GM23338 (cell line): ENCODE measurements at regions not wholly inside any gene's neighbourhood (a gene's known extent, or its start where the extent isn't known, plus 50 kb on each side); places are given as distances from the start of the nearest gene placed in this dataset.

ENCODE experiments used
- ATAC-seq: fragments of 200-7000 bp; cut with Tn5 transposase; 3 replicates; pipeline ENCODE4 v1.9.1; 2020
- DNase-seq: peaks from one replicate; pipeline ENCODE4 v3.0.0-alpha.2; 2015; ENCODE audit warnings: low spot score
- H2AFZ ChIP-seq: fragments of 200-600 bp; sonication (generic); 2 replicates; pipeline ENCODE4 v1.8.0; 2016; ENCODE audit warnings: antibody characterized with exemption, mild to moderate bottlenecking, moderate library complexity
- H3F3A ChIP-seq: fragments of 200-600 bp; sonication (generic); replicated peaks from 2 replicates; pipeline ENCODE4 v1.8.0; 2017; ENCODE audit warnings: antibody characterized with exemption, mixed run types, low read depth
- H3K27ac ChIP-seq: fragments of 200-600 bp; sonication (generic); 2 replicates; pipeline ENCODE4 v1.6.1; 2016; ENCODE audit warnings: low read depth
- H3K27me3 ChIP-seq: fragments of 200-600 bp; sonication (generic); 2 replicates; pipeline ENCODE4 v1.8.0; 2016; ENCODE audit warnings: mild to moderate bottlenecking, mixed run types, moderate library complexity; ENCODE audit not compliant: insufficient read depth
- H3K36me3 ChIP-seq: fragments of 200-600 bp; sonication (generic); 2 replicates; pipeline ENCODE4 v1.8.0; 2016; ENCODE audit warnings: mild to moderate bottlenecking; ENCODE audit not compliant: insufficient read depth
- H3K4me1 ChIP-seq: fragments of 200-600 bp; sonication (generic); 2 replicates; pipeline ENCODE4 v1.8.0; 2016; ENCODE audit warnings: mild to moderate bottlenecking, moderate library complexity; ENCODE audit not compliant: insufficient read depth
- H3K4me2 ChIP-seq: fragments of 200-600 bp; sonication (generic); 2 replicates; pipeline ENCODE4 v1.7.1; 2017; ENCODE audit warnings: mixed run types
- H3K4me3 ChIP-seq: fragments of 200-600 bp; sonication (generic); 2 replicates; pipeline ENCODE4 v1.6.1; 2016; ENCODE audit warnings: mixed run types
- H3K79me2 ChIP-seq: fragments of 200-600 bp; sonication (generic); replicated peaks from 2 replicates; pipeline ENCODE4 v1.8.0; 2017; ENCODE audit warnings: mild to moderate bottlenecking; ENCODE audit not compliant: insufficient read depth
- H3K9me2 ChIP-seq: fragments of 200-600 bp; sonication (generic); 2 replicates; pipeline ENCODE4 v1.8.0; 2017; ENCODE audit not compliant: insufficient read depth
- H4K20me1 ChIP-seq: fragments of 200-600 bp; sonication (generic); replicated peaks from 2 replicates; pipeline ENCODE4 v1.8.0; 2017; ENCODE audit warnings: mild to moderate bottlenecking; ENCODE audit not compliant: insufficient read depth
- H3K27ac Mint-ChIP-seq: 2 replicates; pipeline ENCODE4 v1.8.0; 2020; ENCODE audit warnings: inconsistent platforms, mild to moderate bottlenecking, moderate library complexity, mixed read lengths
- H3K27me3 Mint-ChIP-seq: 3 replicates; pipeline ENCODE4 v1.8.0; 2022; ENCODE audit warnings: low read depth, mild to moderate bottlenecking, moderate library complexity, mixed read lengths, inconsistent platforms; ENCODE audit not compliant: insufficient read depth, poor library complexity
- H3K36me3 Mint-ChIP-seq: 3 replicates; pipeline ENCODE4 v1.8.0; 2021; ENCODE audit warnings: low read depth, mild to moderate bottlenecking, inconsistent platforms, moderate library complexity, mixed read lengths
- H3K4me1 Mint-ChIP-seq: 3 replicates; pipeline ENCODE4 v1.8.0; 2020; ENCODE audit warnings: mild to moderate bottlenecking, inconsistent platforms, mixed read lengths
- H3K4me3 Mint-ChIP-seq: 3 replicates; pipeline ENCODE4 v1.8.0; 2021; ENCODE audit warnings: moderate library complexity, mild to moderate bottlenecking, inconsistent platforms, mixed read lengths
- H3K9me3 Mint-ChIP-seq: 3 replicates; pipeline ENCODE4 v1.8.0; 2020; ENCODE audit warnings: moderate library complexity, mild to moderate bottlenecking, inconsistent platforms, mixed read lengths
- CREB1 ChIP-seq: fragments of 250-450 bp; sonication (Bioruptor Pico); IDR thresholded peaks from 2 replicates; pipeline ENCODE4 v1.5.0; 2020; ENCODE audit warnings: low read depth, mild to moderate bottlenecking, moderate library complexity
- EZH2 ChIP-seq: fragments of 200-600 bp; sonication (generic); IDR thresholded peaks from one replicate; pipeline ENCODE4 v1.8.0; 2017; ENCODE audit warnings: antibody characterized with exemption, mild to moderate bottlenecking, low read depth; ENCODE audit not compliant: unreplicated experiment
- EZH2phosphoT487 ChIP-seq: fragments of 200-600 bp; sonication (generic); IDR thresholded peaks from one replicate; pipeline ENCODE4 v1.8.1; 2018; ENCODE audit warnings: antibody characterized with exemption; ENCODE audit not compliant: unreplicated experiment
- JUNB ChIP-seq: IDR thresholded peaks from one replicate; pipeline ENCODE4 v1.6.1; 2016; ENCODE audit warnings: antibody characterized with exemption; ENCODE audit not compliant: unreplicated experiment
- POLR2AphosphoS5 ChIP-seq: IDR thresholded peaks from 2 replicates; pipeline ENCODE4 v1.6.1; 2016; ENCODE audit warnings: antibody characterized with exemption, low read depth
- STAT1 ChIP-seq: IDR thresholded peaks from one replicate; pipeline ENCODE4 v1.6.1; 2016; ENCODE audit warnings: antibody characterized with exemption; ENCODE audit not compliant: unreplicated experiment
- ZNF114 ChIP-seq: fragments of 250-450 bp; sonication (Bioruptor Pico); IDR thresholded peaks from 2 replicates; pipeline ENCODE4 v1.5.0; 2020; ENCODE audit warnings: mild to moderate bottlenecking, moderate library complexity
- ZNF331 ChIP-seq: fragments of 250-450 bp; sonication (Bioruptor Pico); IDR thresholded peaks from 2 replicates; pipeline ENCODE4 v1.5.0; 2020; ENCODE audit warnings: low read depth, mild to moderate bottlenecking, moderate library complexity
- TF ChIP-seq, protein P1 (sequence below): IDR thresholded peaks from one replicate; pipeline ENCODE4 v1.6.1; 2018; ENCODE audit warnings: antibody characterized with exemption; ENCODE audit not compliant: unreplicated experiment
- TF ChIP-seq, protein P2 (sequence below): IDR thresholded peaks from 2 replicates; pipeline ENCODE4 v1.6.1; 2016; ENCODE audit warnings: antibody characterized with exemption

DNA sequence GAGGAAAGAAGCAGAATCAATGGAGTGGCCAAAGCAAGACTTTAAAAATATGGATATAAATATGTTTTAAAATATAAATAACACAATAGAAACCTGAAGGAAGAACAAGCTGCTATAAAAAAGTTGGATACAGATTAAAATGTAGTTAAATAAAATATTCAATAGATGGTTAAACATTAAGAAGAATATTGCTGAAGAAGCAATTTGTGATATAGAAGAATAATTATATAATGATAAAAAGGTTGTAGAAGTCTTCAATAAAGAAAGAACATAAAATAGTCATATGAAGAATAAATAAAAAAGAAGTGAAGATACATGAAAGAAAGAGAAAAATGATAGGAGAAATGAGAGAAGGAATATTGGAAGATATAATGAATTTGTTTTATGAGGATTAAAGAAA is 392.0 kb downstream of the DSC3 start (continued):
- TF ChIP-seq, protein P1, sequence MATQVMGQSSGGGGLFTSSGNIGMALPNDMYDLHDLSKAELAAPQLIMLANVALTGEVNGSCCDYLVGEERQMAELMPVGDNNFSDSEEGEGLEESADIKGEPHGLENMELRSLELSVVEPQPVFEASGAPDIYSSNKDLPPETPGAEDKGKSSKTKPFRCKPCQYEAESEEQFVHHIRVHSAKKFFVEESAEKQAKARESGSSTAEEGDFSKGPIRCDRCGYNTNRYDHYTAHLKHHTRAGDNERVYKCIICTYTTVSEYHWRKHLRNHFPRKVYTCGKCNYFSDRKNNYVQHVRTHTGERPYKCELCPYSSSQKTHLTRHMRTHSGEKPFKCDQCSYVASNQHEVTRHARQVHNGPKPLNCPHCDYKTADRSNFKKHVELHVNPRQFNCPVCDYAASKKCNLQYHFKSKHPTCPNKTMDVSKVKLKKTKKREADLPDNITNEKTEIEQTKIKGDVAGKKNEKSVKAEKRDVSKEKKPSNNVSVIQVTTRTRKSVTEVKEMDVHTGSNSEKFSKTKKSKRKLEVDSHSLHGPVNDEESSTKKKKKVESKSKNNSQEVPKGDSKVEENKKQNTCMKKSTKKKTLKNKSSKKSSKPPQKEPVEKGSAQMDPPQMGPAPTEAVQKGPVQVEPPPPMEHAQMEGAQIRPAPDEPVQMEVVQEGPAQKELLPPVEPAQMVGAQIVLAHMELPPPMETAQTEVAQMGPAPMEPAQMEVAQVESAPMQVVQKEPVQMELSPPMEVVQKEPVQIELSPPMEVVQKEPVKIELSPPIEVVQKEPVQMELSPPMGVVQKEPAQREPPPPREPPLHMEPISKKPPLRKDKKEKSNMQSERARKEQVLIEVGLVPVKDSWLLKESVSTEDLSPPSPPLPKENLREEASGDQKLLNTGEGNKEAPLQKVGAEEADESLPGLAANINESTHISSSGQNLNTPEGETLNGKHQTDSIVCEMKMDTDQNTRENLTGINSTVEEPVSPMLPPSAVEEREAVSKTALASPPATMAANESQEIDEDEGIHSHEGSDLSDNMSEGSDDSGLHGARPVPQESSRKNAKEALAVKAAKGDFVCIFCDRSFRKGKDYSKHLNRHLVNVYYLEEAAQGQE = no peak
- no peak for TF ChIP-seq EZH2
- TF ChIP-seq STAT1 = no peak
- TF ChIP-seq CREB1 = no peak
- TF ChIP-seq ZNF331 (CRISPR knock-in tag) = no peak
- no peak for TF ChIP-seq POLR2AphosphoS5
- no peak for TF ChIP-seq EZH2phosphoT487
- TF ChIP-seq JUNB = no peak
- TF ChIP-seq, protein P2, sequence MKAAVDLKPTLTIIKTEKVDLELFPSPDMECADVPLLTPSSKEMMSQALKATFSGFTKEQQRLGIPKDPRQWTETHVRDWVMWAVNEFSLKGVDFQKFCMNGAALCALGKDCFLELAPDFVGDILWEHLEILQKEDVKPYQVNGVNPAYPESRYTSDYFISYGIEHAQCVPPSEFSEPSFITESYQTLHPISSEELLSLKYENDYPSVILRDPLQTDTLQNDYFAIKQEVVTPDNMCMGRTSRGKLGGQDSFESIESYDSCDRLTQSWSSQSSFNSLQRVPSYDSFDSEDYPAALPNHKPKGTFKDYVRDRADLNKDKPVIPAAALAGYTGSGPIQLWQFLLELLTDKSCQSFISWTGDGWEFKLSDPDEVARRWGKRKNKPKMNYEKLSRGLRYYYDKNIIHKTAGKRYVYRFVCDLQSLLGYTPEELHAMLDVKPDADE = no peak
- TF ChIP-seq ZNF114 (CRISPR knock-in tag) = no peak

DNA sequence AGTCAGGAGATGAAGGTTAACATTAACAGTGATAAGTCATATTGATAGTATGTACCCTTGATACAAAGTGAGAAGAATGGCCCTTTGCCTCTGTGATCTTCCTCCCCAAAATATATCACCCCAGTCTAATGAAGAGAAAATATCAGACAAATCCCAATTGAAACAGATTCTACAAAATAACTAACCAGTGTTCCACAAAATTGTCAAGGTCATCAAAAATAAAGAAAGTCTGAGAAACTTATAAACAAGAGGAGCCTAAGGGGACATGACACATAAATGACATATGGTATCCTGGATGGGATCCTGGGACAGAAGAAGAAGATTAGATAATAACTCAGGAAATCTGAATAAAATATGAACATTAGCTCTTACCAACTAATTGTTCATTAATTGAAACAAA is 398.4 kb downstream of the DSC3 start:
- Histone ChIP-seq H3K4me1 (no peaks in the 10 kb centered on the region), H3K4me3 (no peak overlapping the region), H3K4me2 (no peak overlapping the region), H2AFZ (no peak overlapping the region), H3K9me2 (peaks cover 4% of the 10 kb centered on the region; the same call in 1 of the 2 replicates), H3K27ac (no peak overlapping the region), H3K27me3 (no peaks in the 10 kb centered on the region), H3F3A (no peaks in the 10 kb centered on the region), H4K20me1 (no peaks in the 10 kb centered on the region), H3K36me3 (no peaks in the 10 kb centered on the region), H3K79me2 (no peaks in the 10 kb centered on the region)
- ATAC-seq (no peak), DNase-seq (no peak)
- TF ChIP-seq, protein P2 = no peak
- no peak for TF ChIP-seq JUNB
- H3K27ac Mint-ChIP-seq = no peak overlapping the region
- no peaks in the 10 kb centered on the region for H3K27me3 Mint-ChIP-seq
- H3K4me3 Mint-ChIP-seq = no peak overlapping the region
- no peaks in the 10 kb centered on the region for H3K4me1 Mint-ChIP-seq
- no peaks in the 10 kb centered on the region for H3K36me3 Mint-ChIP-seq
- no peaks in the 10 kb centered on the region for H3K9me3 Mint-ChIP-seq
